ENCODE measurements at regions not wholly inside any gene's neighbourhood (a gene's known extent, or its start where the extent isn't known, plus 50 kb on each side); places are given as distances from the start of the nearest gene placed in this dataset.

DNA sequence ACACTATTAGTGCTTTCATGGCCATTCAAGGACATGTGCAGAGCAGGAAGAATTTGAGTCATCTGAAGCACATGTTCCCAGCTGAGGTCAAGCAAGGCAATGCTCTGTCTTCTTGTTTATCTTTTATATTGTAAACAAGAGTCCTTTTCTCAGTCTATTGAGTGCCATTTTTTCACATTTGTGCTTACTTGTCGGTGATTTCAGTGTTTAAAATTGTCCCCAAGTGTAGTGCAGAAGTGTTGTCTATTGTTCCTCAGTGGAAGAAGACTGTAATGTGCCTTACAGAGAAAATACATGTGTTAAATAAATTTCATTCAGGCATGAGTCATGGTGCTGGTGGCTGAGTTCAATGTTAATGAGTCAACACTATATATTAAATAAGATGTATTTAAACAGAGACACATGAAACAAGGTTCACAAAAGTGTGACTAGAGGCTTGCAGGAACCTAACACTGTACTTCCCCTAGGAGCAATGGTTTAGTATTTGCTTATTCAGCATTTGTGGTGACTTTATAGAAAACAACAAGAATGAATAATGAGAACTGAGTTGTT, 391.1 kb downstream of the LRIG3 start:
- Histone ChIP-seq H3K9ac (ENCODE audit: low read depth in 1 of 2, low read length in 2 of 2) (no peak overlapping the region), H3K27ac (ENCODE audit: low read depth in 1 of 2, low read length in 2 of 2) (no peak overlapping the region), H3K36me3 (ENCODE audit: control insufficient read depth in 4 of 4, insufficient read depth in 3 of 4, low read depth in 1 of 4, low read length in 3 of 4) (no peaks in the 10 kb centered on the region), H3K4me1 (ENCODE audit: control insufficient read depth in 4 of 4, insufficient read depth in 4 of 4, low read length in 3 of 4) (no peaks in the 10 kb centered on the region), H3K9me3 (ENCODE audit: control insufficient read depth in 4 of 4, low read length in 3 of 4) (no peaks in the 10 kb centered on the region), H3K4me3 (ENCODE audit: low read depth in 1 of 3, low read length in 3 of 3) (no peak overlapping the region), H3K27me3 (ENCODE audit: control insufficient read depth in 4 of 4, insufficient read depth in 4 of 4, low read length in 3 of 4) (no peaks in the 10 kb centered on the region)
- 61% methylated on average over 1 of the region's 1 CpG for WGBS
- DNase-seq (ENCODE audit: low spot score) = no peak
- TF ChIP-seq RXRA (IDR thresholded peaks at IDR 0.05) = peak in 1 of 2 donors; percentile 36
- TF ChIP-seq NR2F2 (IDR thresholded peaks at IDR 0.05) = no peak

GRCh38 chr12:58529897-58530741, 390.2 kb downstream of the LRIG3 start:
- TF ChIP-seq ZBTB33 (IDR thresholded peaks at IDR 0.05) (no peak), FOXA2 (IDR thresholded peaks at IDR 0.05) (no peak), GABPA (IDR thresholded peaks at IDR 0.05 in 1 of 2, conservative IDR thresholded peaks at IDR 0.05 in 1 of 2) (no peak), RAD21 (IDR thresholded peaks at IDR 0.05) (no peak), TAF1 (conservative IDR thresholded peaks at IDR 0.05) (no peak), JUND (IDR thresholded peaks at IDR 0.05) (no peak), REST (IDR thresholded peaks at IDR 0.05) (no peak), RXRA (IDR thresholded peaks at IDR 0.05) (no peak), EGR1 (IDR thresholded peaks at IDR 0.05; ENCODE audit: low read depth in 2 of 2) (no peak), HNF4G (IDR thresholded peaks at IDR 0.05) (no peak), SP1 (IDR thresholded peaks at IDR 0.05) (no peak), FOXA1 (IDR thresholded peaks at IDR 0.05) (no peak), YY1 (IDR thresholded peaks at IDR 0.05) (no peak), MAX (IDR thresholded peaks at IDR 0.05) (no peak), HNF4A (conservative IDR thresholded peaks at IDR 0.05) (no peak), CTCF (IDR thresholded peaks at IDR 0.05; ENCODE audit: low read depth, low read length, missing input control) (no peak), NR2F2 (IDR thresholded peaks at IDR 0.05) (no peak)
- TF ChIP-seq, protein P1, sequence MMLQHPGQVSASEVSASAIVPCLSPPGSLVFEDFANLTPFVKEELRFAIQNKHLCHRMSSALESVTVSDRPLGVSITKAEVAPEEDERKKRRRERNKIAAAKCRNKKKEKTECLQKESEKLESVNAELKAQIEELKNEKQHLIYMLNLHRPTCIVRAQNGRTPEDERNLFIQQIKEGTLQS (IDR thresholded peaks at IDR 0.05) = no peak
- no peak overlapping the region for H3K4me3 ChIP-seq (ENCODE audit: low read depth in 1 of 3, low read length in 3 of 3)
- H3K36me3 ChIP-seq (ENCODE audit: control insufficient read depth in 4 of 4, insufficient read depth in 3 of 4, low read depth in 1 of 4, low read length in 3 of 4) = no peaks in the 10 kb centered on the region
- DNase-seq (ENCODE audit: low spot score) = no peak
- H3K27ac ChIP-seq (ENCODE audit: low read depth in 1 of 2, low read length in 2 of 2) = no peak overlapping the region
- H3K4me1 ChIP-seq (ENCODE audit: control insufficient read depth in 4 of 4, insufficient read depth in 4 of 4, low read length in 3 of 4) = no peaks in the 10 kb centered on the region
- no peak overlapping the region for H3K9ac ChIP-seq (ENCODE audit: low read depth in 1 of 2, low read length in 2 of 2)
- H3K9me3 ChIP-seq (ENCODE audit: control insufficient read depth in 4 of 4, low read length in 3 of 4) = no peaks in the 10 kb centered on the region
- WGBS = 80% methylated on average over 6 of the region's 6 CpGs
- H3K27me3 ChIP-seq (ENCODE audit: control insufficient read depth in 4 of 4, insufficient read depth in 4 of 4, low read length in 3 of 4) = no peaks in the 10 kb centered on the region

Data from liver (tissue), 8 donors.